Stimulated activated CD4-positive, alpha-beta T cell treated with anti-CD3 and anti-CD28 coated beads, Interleukin-1b, Interleukin-23, amount 100 ng/mL, for 24 hours (primary cell): ENCODE measurements at regions not wholly inside any gene's neighbourhood (a gene's known extent, or its start where the extent isn't known, plus 50 kb on each side); places are given as distances from the start of the nearest gene placed in this dataset.

ENCODE experiments used
- DNase-seq, 4 experiments: peaks; one replicate each; pipeline ENCODE4 v3.0.0-alpha.2; 2020; ENCODE audit warnings: low read depth in 4 of 4, low spot score in 1 of 4

GRCh38 chr5:147036691-147037245 is 158.2 kb upstream of the PPP2R2B start:
- no peak for DNase-seq

GRCh38 chr5:147037515-147038205 is 159.1 kb upstream of the PPP2R2B start:
- DNase-seq = no peak

GRCh38 chr5:147040856-147041255 is 162.3 kb upstream of the PPP2R2B start:
- no peak for DNase-seq

GRCh38 chr5:147044572-147045273 is 166.2 kb upstream of the PPP2R2B start:
- DNase-seq = no peak

- no peak for DNase-seq
These were observed 166.7 kb upstream of the PPP2R2B start for GRCh38 chr5:147045290-147045689.

- no peak for DNase-seq
These were observed 167.7 kb upstream of the PPP2R2B start for GRCh38 chr5:147046281-147046680.

- no peak for DNase-seq
These were observed 168.3 kb upstream of the PPP2R2B start for GRCh38 chr5:147046894-147047293.

GRCh38 chr5:147049764-147050163 is 171.2 kb upstream of the PPP2R2B start:
- no peak for DNase-seq

- DNase-seq = no peak
These were observed 171.6 kb upstream of the PPP2R2B start for GRCh38 chr5:147050172-147050571.

- no peak for DNase-seq
These were observed 172.6 kb upstream of the PPP2R2B start for GRCh38 chr5:147051193-147051592.

- no peak for DNase-seq
These were observed 174.0 kb upstream of the PPP2R2B start for GRCh38 chr5:147052519-147052918.

GRCh38 chr5:147055089-147055826 is 176.7 kb upstream of the PPP2R2B start:
- no peak for DNase-seq

GRCh38 chr5:147055850-147056566 is 177.5 kb upstream of the PPP2R2B start:
- DNase-seq = no peak

GRCh38 chr5:147057051-147057450 is 177.8 kb upstream of the STK32A start:
- DNase-seq = no peak

GRCh38 chr5:147061431-147061830 is 173.4 kb upstream of the STK32A start:
- no peak for DNase-seq

- DNase-seq = no peak
These were observed 172.4 kb upstream of the STK32A start for GRCh38 chr5:147062427-147062826.

- no peak for DNase-seq
These were observed 170.9 kb upstream of the STK32A start for GRCh38 chr5:147063943-147064342.

GRCh38 chr5:147065071-147065470 is 169.8 kb upstream of the STK32A start:
- DNase-seq = no peak

GRCh38 chr5:147068998-147069397 is 165.8 kb upstream of the STK32A start:
- DNase-seq = no peak

- DNase-seq = no peak
These were observed 162.2 kb upstream of the STK32A start for GRCh38 chr5:147072622-147073021.

GRCh38 chr5:147073098-147073497 is 161.7 kb upstream of the STK32A start:
- DNase-seq = no peak
